GM12864 (cell line): ENCODE measurements at regions not wholly inside any gene's neighbourhood (a gene's known extent, or its start where the extent isn't known, plus 50 kb on each side); places are given as distances from the start of the nearest gene placed in this dataset.
"Not testable (repeated sequence)": the region's sequence is repeated elsewhere in the genome, so short reads cannot be mapped to it uniquely, and the experiment has no call there.

Source experiments
- DNase-seq: peaks from one replicate; pipeline ENCODE4 v3.0.0-alpha.2; 2011; ENCODE audit warnings: low read depth
- H3K4me3 ChIP-seq: 2 replicates; pipeline ENCODE4 v1.5.1; 2011; ENCODE audit warnings: mild to moderate bottlenecking, low read depth, low read length, control low read depth
- CTCF ChIP-seq: IDR thresholded peaks from 2 replicates; pipeline ENCODE4 v1.5.1; 2011; ENCODE audit warnings: low read depth, mild to moderate bottlenecking, moderate library complexity, low read length, control low read depth, inconsistent platforms; ENCODE audit errors: missing control alignments

GRCh38 chr2:55771612-55772011, 78.0 kb upstream of the PNPT1 start:
- TF ChIP-seq CTCF: peak; percentile 9
- DNase-seq: no peak
- no peak overlapping the region for H3K4me3 ChIP-seq

- DNase-seq: no peak
- no peak for TF ChIP-seq CTCF
- no peak overlapping the region for H3K4me3 ChIP-seq
Measured at GRCh38 chr2:55768991-55769390, 75.3 kb upstream of the PNPT1 start.

GRCh38 chr2:55766947-55767346, 73.3 kb upstream of the PNPT1 start:
- no peak overlapping the region for H3K4me3 ChIP-seq
- DNase-seq: no peak
- no peak for TF ChIP-seq CTCF

DNA sequence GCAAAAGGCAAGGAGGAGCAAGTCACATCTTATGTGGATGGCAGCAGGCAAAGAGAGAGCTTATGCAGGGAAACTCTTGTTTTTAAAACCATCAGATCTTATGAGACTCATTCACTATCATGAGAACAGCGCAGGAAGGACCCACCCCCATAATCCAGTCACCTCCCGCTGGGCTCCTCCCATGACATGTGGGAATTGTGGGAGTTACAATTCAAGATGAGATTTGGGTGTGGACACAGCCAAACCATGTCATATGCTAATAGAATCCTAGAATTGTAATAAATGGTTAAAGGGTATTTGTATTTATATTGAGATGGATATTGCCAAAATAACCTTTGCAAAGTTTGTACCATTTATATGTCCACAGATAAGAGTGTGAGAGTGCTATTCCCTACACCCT, 72.1 kb upstream of the PNPT1 start:
- H3K4me3 ChIP-seq, DNase-seq: not testable (repeated sequence)

DNA sequence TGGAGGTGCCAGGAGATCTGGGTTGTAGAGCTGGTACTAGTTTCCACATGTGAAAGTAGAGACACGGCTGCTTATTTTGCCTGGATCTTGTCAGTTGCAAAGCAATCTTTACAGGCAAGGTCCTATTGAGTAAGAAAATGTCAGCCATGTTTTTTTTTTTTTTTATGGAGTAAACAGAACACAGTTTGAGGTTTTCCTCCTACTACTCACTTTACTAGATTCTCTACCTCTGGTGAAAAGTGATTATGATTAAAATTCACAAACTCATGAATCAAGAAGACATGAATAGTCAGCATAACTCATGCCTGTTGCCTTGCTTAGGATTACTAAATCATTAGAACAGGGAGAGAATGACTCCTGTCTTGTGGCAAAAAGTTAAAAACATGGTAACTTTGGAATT, 70.1 kb upstream of the PNPT1 start:
- H3K4me3 ChIP-seq: no peak overlapping the region
- no peak for DNase-seq
- TF ChIP-seq CTCF: no peak

- no peak for TF ChIP-seq CTCF
- no peak for DNase-seq
- no peak overlapping the region for H3K4me3 ChIP-seq
Measured at GRCh38 chr2:55761526-55761925, 67.9 kb upstream of the PNPT1 start.

DNA sequence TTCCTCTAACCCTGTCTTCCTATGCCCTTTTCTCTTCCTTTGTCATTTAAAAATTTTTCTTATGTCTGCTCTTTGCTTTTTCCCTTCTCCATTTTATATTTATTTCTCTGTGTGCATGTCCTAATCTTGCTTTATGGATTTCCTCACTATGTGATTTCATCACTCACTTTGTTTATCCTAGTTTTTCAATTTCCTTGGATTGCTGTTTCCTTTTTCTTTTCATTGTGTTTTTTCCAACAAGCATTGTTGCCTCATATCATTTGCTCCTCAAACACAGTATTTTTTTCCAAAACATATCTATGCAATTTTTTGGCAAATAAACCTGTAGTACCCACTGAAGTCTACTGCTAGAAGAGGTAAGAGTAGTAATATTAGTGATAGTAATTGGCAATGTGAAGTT, 67.4 kb upstream of the PNPT1 start:
- no peak overlapping the region for H3K4me3 ChIP-seq
- DNase-seq: no peak
- TF ChIP-seq CTCF: no peak

- DNase-seq: no peak
- H3K4me3 ChIP-seq: no peak overlapping the region
- TF ChIP-seq CTCF: no peak
Measured at GRCh38 chr2:55760125-55760524, 66.5 kb upstream of the PNPT1 start.
